GM10266 (cell line): ENCODE measurements at regions not wholly inside any gene's neighbourhood (a gene's known extent, or its start where the extent isn't known, plus 50 kb on each side); places are given as distances from the start of the nearest gene placed in this dataset.

ENCODE experiments used
- DNase-seq: peaks from one replicate; pipeline ENCODE4 v3.0.0; 2012; ENCODE audit errors: extremely low spot score
- TF ChIP-seq, protein P1 (sequence below): IDR thresholded peaks from 2 replicates; pipeline ENCODE4 v1.5.1; 2012; ENCODE audit warnings: mild to moderate bottlenecking, low read depth; ENCODE audit not compliant: control insufficient read depth, insufficient read depth; ENCODE audit errors: missing control alignments

DNA sequence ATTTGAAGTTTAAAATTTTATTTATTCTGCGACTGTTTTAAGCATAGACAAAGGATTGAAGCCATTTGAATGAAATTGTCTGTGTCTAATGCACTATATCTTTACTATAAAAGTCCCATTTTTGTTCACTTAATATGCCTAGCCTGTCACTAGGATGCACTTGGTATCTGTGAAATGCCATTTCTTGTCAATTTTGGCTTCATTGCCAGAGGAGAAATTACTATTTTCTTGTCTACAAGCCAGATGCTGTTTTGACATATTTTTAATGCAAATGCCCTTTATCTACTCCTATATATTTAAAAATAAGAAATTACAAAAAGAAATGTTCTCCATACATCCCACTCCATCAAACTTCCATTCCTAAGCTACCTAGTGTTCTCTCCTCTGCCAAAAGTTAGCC lies 1704.5 kb upstream of the RAG2 start:
- no peak for DNase-seq
- TF ChIP-seq, protein P1, sequence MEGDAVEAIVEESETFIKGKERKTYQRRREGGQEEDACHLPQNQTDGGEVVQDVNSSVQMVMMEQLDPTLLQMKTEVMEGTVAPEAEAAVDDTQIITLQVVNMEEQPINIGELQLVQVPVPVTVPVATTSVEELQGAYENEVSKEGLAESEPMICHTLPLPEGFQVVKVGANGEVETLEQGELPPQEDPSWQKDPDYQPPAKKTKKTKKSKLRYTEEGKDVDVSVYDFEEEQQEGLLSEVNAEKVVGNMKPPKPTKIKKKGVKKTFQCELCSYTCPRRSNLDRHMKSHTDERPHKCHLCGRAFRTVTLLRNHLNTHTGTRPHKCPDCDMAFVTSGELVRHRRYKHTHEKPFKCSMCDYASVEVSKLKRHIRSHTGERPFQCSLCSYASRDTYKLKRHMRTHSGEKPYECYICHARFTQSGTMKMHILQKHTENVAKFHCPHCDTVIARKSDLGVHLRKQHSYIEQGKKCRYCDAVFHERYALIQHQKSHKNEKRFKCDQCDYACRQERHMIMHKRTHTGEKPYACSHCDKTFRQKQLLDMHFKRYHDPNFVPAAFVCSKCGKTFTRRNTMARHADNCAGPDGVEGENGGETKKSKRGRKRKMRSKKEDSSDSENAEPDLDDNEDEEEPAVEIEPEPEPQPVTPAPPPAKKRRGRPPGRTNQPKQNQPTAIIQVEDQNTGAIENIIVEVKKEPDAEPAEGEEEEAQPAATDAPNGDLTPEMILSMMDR = no peak

DNA sequence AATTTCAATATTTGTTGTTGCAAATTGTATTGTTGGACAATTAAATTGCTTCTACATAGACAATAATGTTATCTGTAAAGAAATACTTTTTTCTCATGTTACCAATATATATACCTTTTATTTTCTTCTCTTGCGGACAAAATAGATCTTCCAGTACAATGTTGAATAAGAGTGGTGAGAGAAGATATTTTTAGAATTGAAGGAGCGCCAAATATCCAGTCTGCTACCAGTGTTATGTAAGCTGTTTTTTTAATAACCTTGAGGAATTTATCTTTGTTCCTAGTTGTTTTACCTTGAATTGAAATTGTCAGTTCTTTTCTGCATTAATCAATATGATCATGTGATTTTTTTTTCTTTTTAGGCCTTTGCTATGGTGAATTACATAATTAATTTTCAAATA lies 1702.5 kb upstream of the RAG2 start:
- TF ChIP-seq, protein P1 = no peak
- no peak for DNase-seq

DNA sequence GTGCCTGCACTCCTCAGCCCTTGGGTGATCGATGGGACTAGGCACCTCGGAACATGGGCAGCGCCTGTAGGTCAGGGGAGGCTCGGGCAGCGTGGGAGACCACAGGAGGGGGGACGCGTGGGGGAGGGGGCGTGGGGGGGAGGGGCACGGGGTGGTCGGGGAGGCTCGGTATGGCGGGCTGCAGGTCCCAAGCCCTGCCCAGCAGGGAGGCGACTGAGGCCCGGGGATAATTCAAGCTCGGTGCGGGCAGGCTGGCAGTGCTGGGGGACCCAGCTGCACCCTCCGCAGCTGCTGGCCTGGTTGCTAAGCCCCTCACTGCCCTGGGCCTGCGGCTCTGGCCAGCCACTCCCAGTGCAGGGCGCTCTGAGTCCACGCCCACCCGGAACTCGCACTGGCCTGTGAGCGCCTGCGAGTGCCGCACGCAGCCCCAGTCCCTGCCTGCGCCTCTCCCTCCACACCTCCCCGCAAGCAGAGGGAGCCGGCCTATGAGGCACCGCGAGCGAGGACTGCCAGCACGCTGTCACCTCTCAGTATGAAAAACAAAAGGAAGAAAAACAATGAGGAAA lies 1698.3 kb upstream of the RAG2 start:
- TF ChIP-seq, protein P1 = no peak
- DNase-seq = no peak

DNA sequence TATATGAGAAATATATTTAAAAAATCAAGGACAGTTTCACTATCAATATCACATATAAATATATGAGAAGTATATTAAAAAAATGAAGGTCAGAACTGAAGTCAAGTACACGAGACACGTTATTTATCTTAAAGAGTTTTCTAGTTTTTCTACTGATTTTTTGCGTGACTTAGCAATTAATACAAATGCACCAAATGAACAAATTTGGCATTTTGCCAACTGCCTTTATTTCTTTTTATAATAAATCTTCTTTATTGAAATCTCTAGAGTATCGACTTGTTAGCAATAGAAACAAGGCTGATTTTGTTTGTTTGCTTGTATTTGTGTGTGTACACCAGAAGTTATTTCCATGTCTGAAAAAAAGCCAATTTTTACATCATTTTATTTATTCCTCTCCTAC lies 1684.7 kb upstream of the RAG2 start:
- TF ChIP-seq, protein P1 = no peak
- no peak for DNase-seq

DNA sequence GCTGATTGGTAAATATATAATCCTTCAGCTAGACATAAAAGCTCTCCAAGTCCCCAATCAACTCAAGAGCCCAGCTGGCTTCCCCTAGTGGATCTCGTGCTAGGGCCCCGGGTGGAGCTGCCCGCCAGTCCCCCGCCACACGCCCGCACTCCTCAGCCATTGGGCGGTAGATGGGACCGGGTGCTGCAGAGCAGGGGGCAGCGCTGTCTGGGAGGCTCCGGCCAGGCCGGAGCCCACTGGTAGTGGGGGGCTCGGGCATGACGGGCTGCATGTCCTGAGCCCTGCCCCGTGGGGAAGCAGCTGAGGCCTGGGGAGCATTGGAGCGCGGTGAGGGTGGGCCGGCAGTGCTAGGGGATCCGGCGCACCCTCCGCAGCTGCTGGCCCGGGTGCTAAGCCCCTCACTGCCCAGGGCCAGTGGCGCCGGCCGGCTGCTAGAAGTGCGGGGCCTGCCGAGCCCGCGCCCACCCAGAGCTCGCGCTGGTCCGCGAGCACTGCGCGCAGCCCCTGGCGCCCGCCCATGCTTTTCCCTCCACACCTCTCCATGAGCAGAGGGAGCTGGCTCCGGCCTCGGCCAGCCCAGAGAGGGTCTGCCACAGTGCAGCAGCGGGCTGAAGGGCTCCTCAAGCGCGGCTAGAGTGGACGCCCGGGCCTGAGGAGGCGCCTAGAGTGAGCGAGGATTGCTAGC lies 1680.6 kb upstream of the RAG2 start:
- TF ChIP-seq, protein P1 = no peak

DNA sequence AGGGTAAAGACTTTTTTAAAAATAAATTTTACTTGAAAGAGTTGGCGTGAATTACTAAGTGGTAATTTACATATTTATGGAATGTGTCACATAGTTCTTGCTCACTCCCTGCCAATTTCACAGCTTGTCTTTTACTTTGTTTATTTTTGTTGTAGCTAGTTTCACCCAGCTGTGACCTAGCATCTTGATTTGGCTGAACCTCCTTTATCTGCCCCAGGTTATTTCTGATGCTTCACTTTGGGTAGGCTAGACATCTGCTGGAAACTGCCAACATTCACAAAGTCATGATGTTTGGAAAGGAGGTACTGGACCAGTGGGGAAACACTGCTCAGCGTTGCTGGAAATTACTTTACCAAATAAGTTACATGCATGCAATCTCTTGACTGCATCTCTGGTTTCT lies 1676.0 kb upstream of the RAG2 start:
- TF ChIP-seq, protein P1 = no peak
- no peak for DNase-seq

More for the DNA sequence above, 1680.6 kb upstream of the RAG2 start:
- DNase-seq = no peak

DNA sequence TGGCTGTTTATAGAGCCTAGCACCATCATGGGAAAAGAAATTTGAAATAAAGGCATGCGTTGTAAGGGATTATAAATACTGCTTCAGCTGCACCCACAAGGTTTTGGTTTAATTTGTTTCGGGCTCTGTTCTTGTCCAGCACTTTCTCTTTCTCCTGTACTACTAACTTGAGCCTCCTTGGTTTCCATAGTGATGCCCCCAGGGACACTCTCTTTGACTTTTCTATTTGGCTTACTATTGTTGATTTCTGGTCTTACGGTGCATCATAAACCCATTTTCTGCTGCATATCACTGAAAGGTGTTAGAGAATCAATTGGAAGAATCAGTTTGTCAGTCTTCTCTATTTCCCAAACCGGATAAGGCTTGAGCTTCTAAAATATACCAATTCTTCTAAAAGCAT lies 1674.3 kb upstream of the RAG2 start:
- TF ChIP-seq, protein P1 = no peak
- DNase-seq = no peak
